ENCODE measurements at regions not wholly inside any gene's neighbourhood (a gene's known extent, or its start where the extent isn't known, plus 50 kb on each side); places are given as distances from the start of the nearest gene placed in this dataset.

- H4K20me1 ChIP-seq (ENCODE audit: insufficient read depth): no peaks in the 10 kb centered on the region
- H3K36me3 ChIP-seq (ENCODE audit: insufficient read depth, low read length): no peaks in the 10 kb centered on the region
- H3K27me3 ChIP-seq (ENCODE audit: insufficient read depth, low read depth, low read length): no peaks in the 10 kb centered on the region
- H3K4me3 ChIP-seq (ENCODE audit: low read length): no peak overlapping the region
- H3K79me2 ChIP-seq (replicated peaks; ENCODE audit: insufficient read depth, low read length): no peaks in the 10 kb centered on the region
- no peaks in the 10 kb centered on the region for H3K9me3 ChIP-seq (ENCODE audit: low read length)
- no peak overlapping the region for H3K4me2 ChIP-seq (ENCODE audit: low read length)
- H3K27ac ChIP-seq (ENCODE audit: low read length): no peak overlapping the region
- H3K9ac ChIP-seq (ENCODE audit: low read length): no peak overlapping the region
- H3F3A ChIP-seq (ENCODE audit: insufficient read depth, low read length, poor library complexity, severe bottlenecking): no peaks in the 10 kb centered on the region
- no peak overlapping the region for H2AFZ ChIP-seq (ENCODE audit: low read depth, low read length)
- no peaks in the 10 kb centered on the region for H3K9me2 ChIP-seq (ENCODE audit: insufficient read depth, low read length)
- TF ChIP-seq EP300 (conservative IDR thresholded peaks at IDR 0.05; ENCODE audit: poor library complexity, severe bottlenecking) (no peak), RAD21 (conservative IDR thresholded peaks at IDR 0.05) (no peak), TAF1 (IDR thresholded peaks at IDR 0.05; ENCODE audit: low read depth) (no peak), EZH2 (IDR thresholded peaks at IDR 0.05; ENCODE audit: borderline replicate concordance, insufficient read depth, low read length, poor library complexity, severe bottlenecking) (no peak)
Observed at GRCh38 chr2:136539355-136539754, 226.0 kb upstream of the THSD7B start.

- Histone ChIP-seq H2AFZ (ENCODE audit: low read depth, low read length) (no peak overlapping the region), H3K36me3 (ENCODE audit: insufficient read depth, low read length) (no peaks in the 10 kb centered on the region), H4K20me1 (ENCODE audit: insufficient read depth) (no peaks in the 10 kb centered on the region), H3K9ac (ENCODE audit: low read length) (no peak overlapping the region), H3K27me3 (ENCODE audit: insufficient read depth, low read depth, low read length) (no peaks in the 10 kb centered on the region), H3K9me2 (ENCODE audit: insufficient read depth, low read length) (no peaks in the 10 kb centered on the region), H3K27ac (ENCODE audit: low read length) (no peak overlapping the region), H3K4me3 (ENCODE audit: low read length) (no peak overlapping the region), H3K79me2 (replicated peaks; ENCODE audit: insufficient read depth, low read length) (no peaks in the 10 kb centered on the region), H3F3A (ENCODE audit: insufficient read depth, low read length, poor library complexity, severe bottlenecking) (no peaks in the 10 kb centered on the region), H3K4me2 (ENCODE audit: low read length) (no peak overlapping the region), H3K9me3 (ENCODE audit: low read length) (no peaks in the 10 kb centered on the region)
- TF ChIP-seq RAD21 (conservative IDR thresholded peaks at IDR 0.05) (no peak), EP300 (conservative IDR thresholded peaks at IDR 0.05; ENCODE audit: poor library complexity, severe bottlenecking) (no peak), SMC3 (conservative IDR thresholded peaks at IDR 0.05; ENCODE audit: poor library complexity) (no peak), REST (IDR thresholded peaks at IDR 0.05; ENCODE audit: borderline replicate concordance) (no peak), EZH2 (IDR thresholded peaks at IDR 0.05; ENCODE audit: borderline replicate concordance, insufficient read depth, low read length, poor library complexity, severe bottlenecking) (no peak), TAF1 (IDR thresholded peaks at IDR 0.05; ENCODE audit: low read depth) (no peak), MXI1 (conservative IDR thresholded peaks at IDR 0.05; ENCODE audit: poor library complexity, severe bottlenecking) (no peak), CTCF (IDR thresholded peaks at IDR 0.05; ENCODE audit: poor library complexity, severe bottlenecking) (no peak), POLR2AphosphoS5 (IDR thresholded peaks at IDR 0.05) (no peak)
Observed at GRCh38 chr2:136538489-136538888, 226.9 kb upstream of the THSD7B start.

Data from neural cell (in vitro differentiated cells).